ENCODE measurements at regions not wholly inside any gene's neighbourhood (a gene's known extent, or its start where the extent isn't known, plus 50 kb on each side); places are given as distances from the start of the nearest gene placed in this dataset.
"Not testable (repeated sequence)": the region's sequence is repeated elsewhere in the genome, so short reads cannot be mapped to it uniquely, and the experiment has no call there.

DNA sequence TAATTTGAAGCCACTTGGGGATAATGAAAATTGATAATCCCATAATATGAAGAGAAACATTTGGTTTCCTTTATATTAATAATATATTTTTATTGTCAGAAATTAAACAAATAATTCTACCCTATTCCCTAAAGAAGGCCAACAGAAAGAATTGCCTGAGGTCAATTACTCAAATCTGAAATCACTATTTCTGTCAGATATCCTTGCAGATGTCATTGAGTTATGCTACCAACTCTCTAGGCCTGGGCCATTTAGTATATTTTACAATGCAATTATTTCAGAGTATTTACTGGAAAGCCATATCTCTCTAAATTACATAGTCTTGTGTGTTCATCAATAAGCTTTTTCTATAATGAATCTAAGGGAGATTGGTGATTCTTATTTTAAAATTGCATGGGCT lies 498.1 kb downstream of the KIF20B start:
- no peak for DNase-seq

DNA sequence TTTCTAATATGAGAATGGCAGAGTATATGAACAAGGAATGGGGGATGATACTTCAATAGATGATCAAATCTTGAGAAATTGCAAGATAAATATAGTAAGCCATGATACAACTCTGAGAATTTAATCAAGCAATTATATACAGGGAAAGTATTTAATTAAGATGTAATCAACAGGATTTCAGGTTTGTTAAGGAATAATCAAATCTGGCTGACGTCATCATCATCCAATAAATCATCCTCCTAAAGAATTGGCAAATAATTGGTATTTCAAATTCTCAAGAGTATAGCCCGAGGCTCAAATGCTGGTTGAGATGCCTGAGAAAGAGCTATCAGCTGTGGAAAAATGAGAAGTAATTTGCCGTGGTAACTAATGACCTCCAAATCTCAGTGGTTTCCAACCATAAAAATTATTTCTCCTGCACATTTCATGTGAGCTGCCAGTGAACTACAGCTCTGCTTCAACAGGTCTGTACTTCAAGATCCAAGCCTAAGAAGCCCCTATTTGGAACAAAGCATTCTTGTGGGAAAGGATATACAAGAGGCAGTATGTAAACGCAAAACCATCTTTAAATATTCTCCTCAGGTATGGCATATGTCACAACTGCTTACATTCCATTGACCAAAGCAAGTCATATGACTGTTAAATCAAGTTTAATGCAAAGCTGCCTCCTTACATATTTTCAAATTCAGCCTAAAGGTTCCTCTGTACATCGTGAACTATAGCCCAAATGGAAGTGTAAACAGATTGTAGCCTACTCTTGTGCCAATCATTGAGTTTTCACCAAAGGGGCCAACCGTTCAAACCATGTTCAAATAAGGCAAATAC lies 503.0 kb downstream of the KIF20B start:
- DNase-seq = no peak

DNA sequence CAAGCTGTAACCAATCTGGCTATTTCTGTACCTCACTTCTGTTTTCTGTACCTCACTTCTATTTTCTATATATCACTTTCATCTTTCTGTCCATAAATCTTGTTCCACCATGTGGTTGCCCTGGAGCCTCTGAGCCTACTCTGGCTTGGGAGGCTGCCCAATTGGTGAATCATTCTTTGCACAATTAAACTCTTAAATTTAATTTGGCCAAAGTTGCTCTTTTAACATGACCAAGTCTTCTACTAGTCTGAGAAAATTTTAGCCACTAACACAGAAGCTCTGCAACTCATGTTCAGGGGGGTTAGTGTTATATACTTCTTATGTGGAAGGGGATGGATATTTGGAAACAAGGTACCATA lies 503.5 kb downstream of the KIF20B start:
- no peak for DNase-seq

DNA sequence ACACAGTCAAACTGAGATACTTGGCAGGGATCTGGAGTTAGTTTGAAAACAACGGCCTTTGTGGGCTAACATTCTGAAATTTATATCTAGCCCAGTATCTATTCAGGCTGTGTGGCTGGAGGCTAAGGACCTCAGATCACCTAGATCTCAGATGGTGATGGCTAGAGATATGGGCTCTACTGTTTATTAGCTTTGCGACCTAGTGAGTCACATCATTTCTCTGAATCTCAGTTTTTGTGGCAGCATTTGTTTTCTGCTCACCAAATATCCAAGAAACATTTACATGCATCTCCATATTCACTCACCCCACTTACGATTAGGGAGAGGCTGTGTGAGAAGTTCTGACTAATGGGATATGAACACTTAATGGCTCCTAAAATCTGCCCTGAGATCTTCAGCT lies 503.9 kb downstream of the KIF20B start:
- DNase-seq = no peak

DNA sequence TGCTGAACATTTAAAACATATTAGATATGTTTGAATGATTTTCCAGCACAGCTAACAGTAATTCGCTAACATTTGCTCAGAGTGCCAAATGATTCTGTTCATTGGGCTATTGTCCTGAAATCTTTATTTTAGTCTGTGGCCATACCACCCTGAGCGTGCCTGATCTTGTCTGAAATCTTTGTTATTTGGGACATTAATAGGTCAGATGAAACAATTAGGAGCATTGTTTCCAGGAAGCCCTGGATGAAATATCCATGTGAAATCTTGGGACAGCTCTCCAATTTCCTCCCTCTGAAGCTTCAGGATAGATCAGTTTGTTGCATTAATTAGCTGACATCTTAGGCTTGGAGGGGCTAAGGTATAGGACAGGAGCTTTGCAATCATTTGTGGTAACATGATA lies 512.0 kb downstream of the KIF20B start:
- DNase-seq = no peak

DNA sequence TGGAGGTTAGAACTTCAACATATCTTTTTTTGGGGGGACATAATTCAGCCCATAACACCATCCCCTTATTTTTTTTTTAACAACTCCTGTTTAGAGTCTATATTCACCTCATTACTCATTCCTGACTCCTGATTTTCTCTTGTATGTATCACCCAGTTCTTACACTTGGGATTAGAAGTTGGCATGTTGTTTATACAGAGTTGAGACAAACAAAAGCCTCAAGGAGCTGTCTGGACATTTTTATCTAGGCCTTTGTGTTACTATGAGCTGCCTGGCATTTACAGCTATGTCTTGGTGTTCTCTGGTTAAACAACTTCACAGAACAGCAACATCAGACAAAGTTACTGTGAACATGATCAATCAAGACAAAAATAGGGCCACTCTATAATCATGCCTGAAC lies 517.5 kb downstream of the KIF20B start:
- no peak for DNase-seq

DNA sequence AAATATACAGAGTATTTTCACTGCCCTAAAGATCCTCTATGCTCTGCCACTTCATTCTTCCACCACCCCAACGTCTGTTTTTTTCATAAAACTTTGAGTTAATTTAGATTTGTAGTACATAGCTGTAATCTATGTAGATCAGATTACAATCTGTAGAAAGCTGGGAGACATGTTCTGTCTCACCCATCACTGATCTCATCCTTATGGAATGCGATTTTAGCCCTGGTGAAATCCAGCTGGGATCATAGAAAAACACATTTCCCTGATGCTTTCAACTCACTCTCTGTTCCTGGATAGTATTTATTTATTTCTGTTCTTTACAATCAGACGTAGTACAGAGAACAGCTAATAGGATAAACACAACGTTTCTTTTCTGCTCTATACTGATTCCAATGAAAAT lies 521.0 kb downstream of the KIF20B start:
- no peak for DNase-seq

DNA sequence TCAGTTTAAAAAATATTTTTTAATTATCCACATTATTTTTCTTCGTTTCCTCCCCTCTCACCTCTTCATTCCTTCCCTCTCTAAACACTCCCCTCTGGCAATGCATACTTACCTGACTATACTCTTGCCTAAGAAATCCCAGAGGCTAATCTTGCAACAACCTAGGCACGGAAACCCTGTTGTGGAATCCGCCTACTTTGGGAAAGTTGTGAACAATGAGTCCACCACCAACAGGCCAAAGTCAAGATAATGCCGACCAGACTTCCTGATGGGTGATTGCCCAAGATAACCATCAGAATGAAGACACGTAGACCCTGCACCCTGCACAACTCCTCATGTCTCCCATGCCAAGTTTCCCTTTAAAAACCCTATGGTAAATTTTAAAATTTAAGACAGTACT lies 521.5 kb downstream of the KIF20B start:
- no peak for DNase-seq

DNA sequence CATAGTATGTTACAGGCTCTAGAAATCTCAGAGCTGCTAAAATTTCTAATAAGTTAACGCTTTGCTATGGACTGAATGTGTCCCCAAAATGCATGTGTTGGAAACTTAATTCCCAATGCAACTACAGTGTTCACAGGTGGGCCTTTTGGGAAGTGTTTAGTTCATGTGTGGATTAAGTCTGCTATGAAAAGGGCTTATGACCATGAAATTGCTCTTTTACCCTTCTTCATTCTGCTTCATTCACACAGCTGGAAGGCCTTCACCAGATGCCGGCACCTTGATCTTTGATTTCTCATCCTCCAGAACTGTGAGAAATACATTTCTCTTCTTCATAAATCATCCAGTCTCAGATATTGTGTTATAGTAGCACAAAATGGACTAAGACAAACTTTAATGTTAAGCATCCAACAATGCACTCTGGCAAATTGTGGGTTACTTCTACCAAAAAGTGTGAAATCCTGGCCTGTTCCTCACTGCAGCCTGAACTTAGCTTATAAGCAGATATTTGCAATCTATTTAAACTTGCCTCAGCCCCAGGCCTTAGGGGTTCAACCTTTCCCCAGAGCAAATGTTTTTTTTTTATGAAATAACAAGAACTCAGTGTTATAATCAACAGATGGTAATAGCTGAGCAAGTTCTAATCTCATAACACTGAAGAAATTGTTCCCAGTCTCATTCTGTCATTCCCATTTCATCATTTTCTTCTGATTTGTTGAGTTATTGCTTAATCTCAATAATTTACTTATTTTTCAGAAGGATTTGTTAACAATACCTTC lies 523.6 kb downstream of the KIF20B start:
- no peak for DNase-seq

DNA sequence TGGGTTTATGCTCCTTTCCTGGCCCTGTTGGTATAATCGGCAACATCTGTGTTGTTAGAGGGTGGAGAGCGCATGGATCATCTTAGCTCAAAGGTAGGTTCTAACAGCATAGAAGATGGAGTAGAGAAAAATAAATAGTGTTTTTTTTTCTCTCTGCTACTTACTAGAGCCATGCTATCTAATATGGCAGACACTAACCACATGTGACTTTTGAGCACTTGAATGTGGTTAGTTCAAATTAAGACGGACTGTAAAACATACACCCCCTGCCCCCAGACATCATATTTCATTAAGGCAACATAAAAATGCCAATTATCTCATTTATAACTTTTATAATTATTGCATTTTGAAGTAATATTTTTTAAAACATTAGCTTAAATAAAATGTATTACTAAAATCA lies 525.1 kb downstream of the KIF20B start:
- no peak for DNase-seq

DNA sequence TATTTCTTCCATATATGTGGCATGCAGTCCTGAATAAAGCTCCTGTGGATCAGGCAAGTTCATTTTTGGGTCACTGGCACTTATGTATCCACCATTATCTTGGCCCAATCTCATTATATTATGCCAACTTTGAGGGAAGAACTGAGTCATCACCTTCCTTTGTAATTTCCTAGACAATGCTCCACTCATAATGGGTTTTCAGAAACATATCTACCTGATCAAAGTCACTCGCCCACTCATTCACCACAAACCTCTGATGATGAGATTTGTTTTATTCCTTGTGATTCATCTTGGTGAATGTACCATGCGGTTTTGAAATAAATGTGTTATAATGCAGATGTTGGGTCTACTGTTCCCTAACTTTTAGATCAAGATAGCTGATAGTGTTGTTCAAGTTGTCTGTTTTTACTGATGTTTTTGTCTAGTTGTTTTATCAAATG lies 525.8 kb downstream of the KIF20B start:
- no peak for DNase-seq

DNA sequence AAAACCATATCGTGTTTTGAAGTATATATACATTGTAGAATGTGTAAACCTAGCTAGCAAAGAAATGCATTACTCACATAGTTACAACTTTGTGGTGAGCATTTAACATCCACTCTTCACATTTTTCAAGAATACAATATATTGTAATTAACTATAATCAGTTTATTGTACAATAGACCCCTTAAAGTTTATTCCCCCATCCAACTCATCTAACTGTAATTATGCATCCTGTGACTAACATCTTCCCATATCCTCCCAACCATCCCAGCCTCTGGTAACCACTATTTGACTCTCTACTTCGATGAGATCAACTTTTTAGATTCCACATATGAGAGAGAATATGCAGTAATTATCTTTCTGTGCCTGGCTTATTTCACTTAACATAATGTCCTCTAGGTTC lies 526.4 kb downstream of the KIF20B start:
- no peak for DNase-seq

DNA sequence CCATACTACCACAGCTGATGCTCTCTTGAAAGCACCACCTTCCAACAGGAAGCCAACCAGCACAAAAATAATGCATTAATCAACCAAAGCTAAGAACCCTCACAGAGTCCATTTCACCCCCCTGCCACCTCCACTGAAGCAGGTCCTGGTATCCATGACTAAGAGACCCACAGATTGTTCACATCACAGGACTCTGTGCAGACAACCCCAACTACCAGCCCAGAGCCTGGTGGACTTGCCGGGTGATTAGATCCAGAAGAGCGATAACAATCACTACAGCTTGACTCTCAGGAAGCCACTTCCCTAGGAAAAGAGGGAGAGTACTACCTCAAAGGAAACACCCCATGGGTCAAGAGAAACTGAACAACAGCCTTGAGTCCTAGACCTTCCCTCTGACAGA lies 528.1 kb downstream of the KIF20B start:
- DNase-seq = no peak

DNA sequence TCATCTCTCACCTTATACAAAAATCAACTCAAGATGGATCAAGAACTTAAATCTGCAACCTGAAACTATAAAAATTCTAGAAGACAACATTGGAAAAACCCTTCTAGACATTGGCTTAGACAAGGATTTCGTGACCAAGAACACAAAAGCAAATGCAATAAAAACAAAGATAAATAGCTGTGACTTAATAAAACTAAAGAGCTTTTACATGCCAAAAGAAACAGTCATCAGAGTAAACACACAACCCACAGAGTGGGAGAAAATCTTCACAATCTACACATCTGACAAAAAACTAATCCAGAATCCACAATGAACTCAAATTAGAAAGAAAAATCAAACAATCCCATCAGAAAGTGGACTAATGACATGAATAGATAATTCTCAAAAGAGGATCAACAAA lies 532.4 kb downstream of the KIF20B start:
- not testable (repeated sequence) for DNase-seq

DNA sequence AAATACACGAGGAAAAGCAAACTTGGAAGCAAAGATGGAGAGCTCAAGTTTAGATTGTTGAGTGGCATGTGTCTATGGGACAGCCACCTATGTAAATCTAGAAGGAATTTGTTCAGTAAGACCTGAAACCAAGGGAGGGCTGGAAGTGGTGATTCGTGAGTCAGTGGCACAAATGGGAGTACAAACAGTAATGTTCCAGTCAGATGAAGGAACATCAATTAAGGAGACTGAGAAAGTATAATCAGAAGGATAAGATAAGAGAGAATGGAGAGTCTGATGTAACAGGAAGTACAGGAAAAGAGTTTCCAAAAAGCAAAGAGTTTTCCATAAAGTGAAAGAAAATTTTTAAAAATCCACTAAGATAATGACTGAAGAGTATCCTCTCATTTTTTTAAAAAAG lies 544.2 kb downstream of the KIF20B start:
- DNase-seq = no peak

DNA sequence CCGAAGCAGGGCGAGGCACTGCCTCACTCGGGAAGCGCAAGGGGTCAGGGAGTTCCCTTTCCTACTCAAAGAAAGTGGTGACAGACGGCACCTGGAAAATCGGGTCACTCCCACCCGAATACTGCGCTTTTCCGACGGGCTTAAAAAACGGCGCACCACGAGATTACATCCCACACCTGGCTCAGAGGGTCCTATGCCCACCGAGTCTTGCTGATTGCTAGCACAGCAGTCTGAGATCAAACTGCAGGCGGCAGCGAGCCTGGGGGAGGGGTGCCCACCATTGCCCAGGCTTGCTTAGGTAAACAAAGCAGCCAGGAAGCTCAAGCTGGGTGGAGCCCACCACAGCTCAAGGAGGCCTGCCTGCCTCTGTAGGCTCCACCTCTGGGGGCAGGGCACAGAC lies 549.4 kb downstream of the KIF20B start:
- not testable (repeated sequence) for DNase-seq

DNA sequence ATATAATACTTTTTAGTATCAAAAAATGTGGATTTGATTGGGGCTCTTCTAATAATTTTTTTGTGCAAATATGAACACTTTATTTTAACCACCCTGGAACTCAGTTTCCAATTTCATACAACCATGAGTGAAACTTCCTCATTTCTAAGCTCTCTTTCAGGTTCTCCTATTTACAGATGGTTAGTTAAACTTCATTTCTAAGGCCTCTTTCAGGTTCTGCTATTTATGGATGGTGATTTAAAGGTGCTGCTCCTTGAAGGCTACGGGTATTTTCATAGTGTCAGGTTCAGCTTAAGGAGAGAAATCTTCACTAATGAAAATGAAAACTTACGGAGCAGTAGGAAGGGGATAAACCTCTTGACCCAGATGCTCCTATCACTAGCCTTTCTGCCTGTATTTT lies 568.3 kb downstream of the KIF20B start:
- DNase-seq = no peak

DNA sequence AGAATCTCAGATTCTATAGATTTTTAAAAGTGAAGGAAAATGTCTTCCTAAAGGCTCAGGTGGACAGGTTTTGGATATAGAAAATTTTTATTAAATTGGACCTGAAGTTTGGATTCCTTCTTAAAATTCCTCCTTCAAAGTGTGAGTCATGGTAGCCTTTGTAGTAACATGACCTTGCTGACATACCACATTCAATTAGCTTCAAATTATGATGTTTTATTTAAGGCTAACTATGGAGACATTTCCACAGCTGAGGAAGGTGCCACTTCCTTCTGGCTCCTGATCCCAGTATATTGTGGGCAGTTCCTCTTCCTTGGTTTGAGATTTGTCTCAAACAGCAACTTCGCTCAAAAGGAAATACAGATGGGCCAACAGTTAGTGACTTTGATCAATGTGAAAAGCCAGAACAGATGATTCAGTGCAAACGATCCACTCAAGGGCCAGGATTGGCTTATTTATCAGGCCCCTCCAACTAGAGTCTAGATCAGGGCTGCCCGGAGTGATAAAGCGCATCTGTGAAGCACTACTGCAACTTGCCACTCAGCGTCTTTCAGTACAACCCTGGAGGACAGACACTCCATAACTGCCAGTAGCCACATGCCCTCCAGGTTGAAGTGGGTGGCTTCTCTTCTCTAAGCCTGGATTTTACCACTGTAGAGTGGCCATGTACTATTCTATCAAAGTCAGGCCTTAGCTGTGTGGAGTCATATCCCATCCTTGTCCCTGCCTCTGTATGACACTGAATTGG lies 573.5 kb downstream of the KIF20B start:
- DNase-seq = no peak

DNA sequence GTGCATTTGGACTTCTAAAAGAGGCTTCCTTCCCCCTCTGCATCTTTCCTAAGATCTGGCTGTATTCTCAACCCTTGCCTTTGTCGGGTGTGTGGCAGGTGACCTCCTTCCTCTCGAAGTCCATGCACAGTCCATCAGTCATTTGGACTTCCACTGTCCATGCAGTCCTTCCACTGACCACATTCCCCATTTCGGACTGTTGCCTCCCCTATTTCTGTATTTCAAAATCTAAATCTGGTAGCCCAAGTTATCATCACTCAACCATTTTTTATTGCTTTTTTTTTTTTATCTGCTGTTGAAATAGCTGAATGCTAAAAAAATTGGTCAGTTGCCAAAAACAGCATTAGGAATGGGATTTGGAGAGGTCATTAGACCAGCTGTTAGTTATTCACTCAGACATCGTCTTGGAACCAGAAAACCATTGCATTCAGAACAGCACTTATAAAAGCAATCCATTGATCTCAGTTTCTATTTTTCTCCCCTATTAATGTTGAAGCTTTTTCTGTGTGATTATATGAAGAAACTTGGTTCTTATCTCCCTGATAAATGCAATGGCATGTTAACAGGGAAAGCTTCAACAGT lies 575.6 kb downstream of the KIF20B start:
- DNase-seq = no peak

DNA sequence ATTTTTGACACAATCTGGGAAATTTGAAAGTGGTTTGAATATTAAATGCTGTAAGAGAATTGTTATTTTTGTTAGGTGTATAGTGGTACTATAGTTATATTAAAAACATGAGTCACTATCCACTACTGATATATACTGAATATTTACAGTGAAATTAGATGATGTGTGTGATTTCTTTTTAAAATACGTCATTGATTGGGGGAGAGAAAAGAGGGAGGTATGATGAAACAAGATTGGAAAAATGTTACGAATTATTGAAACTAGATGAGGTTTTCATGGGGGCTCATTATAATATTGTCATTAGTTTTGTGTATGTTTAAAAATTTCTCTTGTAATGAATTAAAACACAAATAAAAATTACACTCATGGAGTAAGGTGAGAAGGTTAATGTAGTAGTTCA lies 571.4 kb downstream of the HTR7 start:
- no peak for DNase-seq

DNA sequence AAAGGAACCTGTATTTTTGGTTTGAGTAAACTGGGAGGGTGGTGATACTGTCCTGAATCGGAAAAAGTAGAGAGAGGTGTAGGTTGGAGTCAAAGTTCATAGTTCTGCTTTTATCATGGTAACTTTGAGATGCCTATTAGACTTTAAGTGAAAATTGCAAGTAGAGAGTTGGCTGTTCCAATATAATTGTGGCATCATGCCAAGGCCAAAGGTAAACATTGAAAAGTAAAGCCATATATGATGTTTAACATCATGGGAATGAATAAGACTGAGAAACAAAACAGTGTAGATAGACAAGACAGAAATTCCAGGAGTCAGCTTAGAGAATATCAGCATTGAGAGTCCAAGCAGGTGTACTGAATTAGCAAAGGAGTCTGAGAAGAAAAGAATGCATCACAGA lies 570.9 kb downstream of the HTR7 start:
- DNase-seq = no peak

DNA sequence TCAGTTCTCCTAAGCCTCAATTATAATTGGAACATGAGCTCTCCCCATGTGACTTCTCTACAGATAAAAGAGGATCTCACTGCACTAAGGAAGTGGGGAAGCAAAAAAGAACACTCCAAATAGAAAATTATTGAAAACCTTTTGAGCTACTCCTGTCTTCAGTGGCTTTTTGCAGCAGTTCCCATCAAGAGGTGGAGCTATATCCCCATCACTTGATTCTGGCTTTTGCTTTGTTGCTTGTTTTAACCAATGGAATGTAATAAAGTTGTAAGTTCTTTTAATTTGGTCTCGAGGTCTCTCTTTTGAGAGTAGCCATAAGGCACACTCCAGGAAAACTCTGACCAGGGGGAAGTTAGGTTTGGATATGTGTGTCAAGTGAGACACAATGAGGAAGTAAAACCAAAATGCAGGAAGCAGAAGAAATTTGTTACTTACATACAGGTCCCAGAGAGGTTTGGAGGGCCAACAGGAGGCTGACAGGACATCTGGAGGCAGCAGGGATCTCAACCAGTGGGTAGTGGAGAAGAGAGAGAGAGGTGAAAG lies 569.4 kb downstream of the HTR7 start:
- no peak for DNase-seq

DNA sequence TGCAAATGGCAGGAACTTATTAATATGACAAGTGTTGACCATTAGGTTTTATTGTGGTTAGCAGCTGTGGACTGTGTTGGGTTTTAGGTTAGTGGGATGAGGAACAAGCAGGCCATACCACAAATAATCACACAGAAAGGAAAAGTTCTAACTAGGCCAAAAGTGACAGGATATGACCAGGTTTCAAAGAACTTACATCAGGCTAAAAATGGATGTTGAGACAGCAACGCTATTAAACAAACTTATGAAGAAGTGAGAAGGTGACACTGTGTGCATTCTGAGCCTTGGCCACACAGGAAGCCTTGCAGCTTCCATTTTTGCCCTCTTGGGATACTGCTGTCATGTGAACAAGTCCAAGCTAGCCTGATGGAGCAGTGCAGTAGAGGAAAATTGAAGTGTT lies 568.8 kb downstream of the HTR7 start:
- no peak for DNase-seq

Measured in CD4-positive, alpha-beta T cell treated with Interleukin-15 for 1 hour (primary cell).